Kidney (tissue), 13 donors: ENCODE measurements at regions not wholly inside any gene's neighbourhood (a gene's known extent, or its start where the extent isn't known, plus 50 kb on each side); places are given as distances from the start of the nearest gene placed in this dataset.

Experiments
- DNase-seq, 5 donors: peaks; one replicate each; pipeline ENCODE4 v3.0.0-alpha.2; 2013 to 2020
- FAIRE-seq: peaks from 2 replicates; lab custom pipeline; 2012; peaks lifted over from hg19 to GRCh38; lab: Jason Lieb, UNC
- H3K27ac ChIP-seq, 2 donors: one replicate each; pipeline ENCODE4 v1.7.0; 2013; ENCODE audit warnings: low read depth in 2 of 2, low read length in 2 of 2, inconsistent platforms in 1 of 2
- H3K27me3 ChIP-seq: one replicate; pipeline ENCODE4 v1.7.1; 2013; ENCODE audit warnings: low read length, inconsistent platforms; ENCODE audit not compliant: control insufficient read depth, insufficient read depth
- H3K36me3 ChIP-seq, 3 donors: one replicate each; pipeline versions ENCODE4 v1.7.0 to v1.7.1; 2013; ENCODE audit warnings: low read length in 3 of 3, control low read depth in 1 of 3, inconsistent platforms in 1 of 3; ENCODE audit not compliant: insufficient read depth in 3 of 3, control insufficient read depth in 2 of 3
- H3K4me1 ChIP-seq, 3 donors: one replicate each; pipeline versions ENCODE4 v1.7.0 to v1.7.1; 2013; ENCODE audit warnings: low read length in 3 of 3, inconsistent platforms in 1 of 3, low read depth in 1 of 3; ENCODE audit not compliant: control insufficient read depth in 2 of 3, insufficient read depth in 2 of 3
- H3K4me3 ChIP-seq, 3 donors: one replicate each; pipeline versions ENCODE4 v1.7.0 to v1.8.1; 2013; ENCODE audit warnings: low read length in 3 of 3, control low read depth in 1 of 3, inconsistent platforms in 1 of 3
- H3K9ac ChIP-seq, 3 donors: one replicate each; pipeline versions ENCODE4 v1.7.0 to v1.7.1; 2013; ENCODE audit warnings: low read length in 3 of 3, control low read depth in 1 of 3, inconsistent platforms in 1 of 3
- H3K9me3 ChIP-seq, 3 donors: one replicate each; pipeline versions ENCODE4 v1.7.0 to v1.7.1; 2013; ENCODE audit warnings: low read length in 3 of 3, control low read depth in 1 of 3, inconsistent platforms in 1 of 3; ENCODE audit not compliant: control insufficient read depth in 2 of 3, insufficient read depth in 1 of 3
- intact Hi-C: fragments of 100-400 bp; cut with DNase I; formaldehyde crosslinking; loops from one replicate; pipeline ENCODE4 v1.11.1; 2022
- TF ChIP-seq, protein P1 (sequence below): IDR thresholded peaks from 3 replicates; pipeline ENCODE4 v1.5.1; 2012; ENCODE audit warnings: mild to moderate bottlenecking, moderate library complexity, borderline replicate concordance; ENCODE audit not compliant: insufficient read depth; ENCODE audit errors: extremely low read depth
- donor health status: control.
- donor health status: control.
- donor health status: control.
- donor health status: control.
- donor health status: control.
- donor health status: DM: yes; HTN: yes; CAD: no.
- donor health status: Normal renal cell carcinoma (clear cell type).

- H3K4me1 ChIP-seq, result no peaks in the 10 kb centered on the region
- H3K9me3 ChIP-seq, result no peaks in the 10 kb centered on the region
- H3K27me3 ChIP-seq, result no peaks in the 10 kb centered on the region
- no peak overlapping the region for H3K9ac ChIP-seq
- FAIRE-seq (no peak), DNase-seq (no peak)
- no peak overlapping the region for H3K27ac ChIP-seq
- no peaks in the 10 kb centered on the region for H3K36me3 ChIP-seq
- intact Hi-C loops, result no loop called here
- no peak overlapping the region for H3K4me3 ChIP-seq
- TF ChIP-seq, protein P1, sequence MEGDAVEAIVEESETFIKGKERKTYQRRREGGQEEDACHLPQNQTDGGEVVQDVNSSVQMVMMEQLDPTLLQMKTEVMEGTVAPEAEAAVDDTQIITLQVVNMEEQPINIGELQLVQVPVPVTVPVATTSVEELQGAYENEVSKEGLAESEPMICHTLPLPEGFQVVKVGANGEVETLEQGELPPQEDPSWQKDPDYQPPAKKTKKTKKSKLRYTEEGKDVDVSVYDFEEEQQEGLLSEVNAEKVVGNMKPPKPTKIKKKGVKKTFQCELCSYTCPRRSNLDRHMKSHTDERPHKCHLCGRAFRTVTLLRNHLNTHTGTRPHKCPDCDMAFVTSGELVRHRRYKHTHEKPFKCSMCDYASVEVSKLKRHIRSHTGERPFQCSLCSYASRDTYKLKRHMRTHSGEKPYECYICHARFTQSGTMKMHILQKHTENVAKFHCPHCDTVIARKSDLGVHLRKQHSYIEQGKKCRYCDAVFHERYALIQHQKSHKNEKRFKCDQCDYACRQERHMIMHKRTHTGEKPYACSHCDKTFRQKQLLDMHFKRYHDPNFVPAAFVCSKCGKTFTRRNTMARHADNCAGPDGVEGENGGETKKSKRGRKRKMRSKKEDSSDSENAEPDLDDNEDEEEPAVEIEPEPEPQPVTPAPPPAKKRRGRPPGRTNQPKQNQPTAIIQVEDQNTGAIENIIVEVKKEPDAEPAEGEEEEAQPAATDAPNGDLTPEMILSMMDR, result no peak
Observed at GRCh38 chr3:31294430-31295149, 238.1 kb upstream of the STT3B start.

GRCh38 chr3:31295150-31295765 is 237.5 kb upstream of the STT3B start:
- no peaks in the 10 kb centered on the region for H3K4me1 ChIP-seq
- H3K27ac ChIP-seq, result no peak overlapping the region
- no peak overlapping the region for H3K9ac ChIP-seq
- DNase-seq (no peak), FAIRE-seq (no peak)
- H3K4me3 ChIP-seq, result no peak overlapping the region
- no peaks in the 10 kb centered on the region for H3K27me3 ChIP-seq
- intact Hi-C loops, result no loop called here
- TF ChIP-seq, protein P1, result no peak
- H3K9me3 ChIP-seq, result no peaks in the 10 kb centered on the region
- H3K36me3 ChIP-seq, result no peaks in the 10 kb centered on the region

DNA sequence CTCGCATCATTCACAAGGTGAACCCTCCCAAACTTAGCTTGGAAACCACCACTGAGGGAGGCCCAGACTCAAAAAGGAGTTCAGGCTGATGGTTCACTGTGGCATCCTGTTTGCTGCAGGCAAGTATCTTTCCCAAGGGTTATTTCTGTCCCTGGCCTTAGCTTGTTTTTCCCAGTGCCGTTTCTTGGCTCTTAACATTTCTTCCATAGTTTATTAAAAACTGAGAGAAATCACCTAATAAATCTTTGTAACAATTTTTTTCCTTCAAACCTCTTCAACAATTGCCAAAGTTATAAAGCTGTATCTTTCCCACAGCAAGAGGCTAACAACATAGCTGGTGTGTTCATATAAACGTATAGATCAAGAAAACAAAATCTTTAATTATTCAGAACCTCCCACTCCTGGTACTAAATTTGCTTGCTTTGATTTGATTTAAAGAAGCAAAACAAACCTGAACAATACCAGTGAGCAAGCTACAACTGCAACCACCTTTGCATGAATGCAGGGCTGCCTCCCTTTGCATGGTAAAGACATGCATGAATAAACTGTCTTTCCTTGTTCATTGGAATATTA is 234.9 kb upstream of the STT3B start:
- Histone ChIP-seq H3K27me3 (no peaks in the 10 kb centered on the region), H3K4me3 (no peak overlapping the region), H3K4me1 (no peaks in the 10 kb centered on the region), H3K9me3 (no peaks in the 10 kb centered on the region), H3K27ac (no peak overlapping the region), H3K9ac (no peak overlapping the region), H3K36me3 (no peaks in the 10 kb centered on the region)
- TF ChIP-seq, protein P1, result no peak
- no peak for FAIRE-seq
- intact Hi-C loops, result no loop called here
- no peak for DNase-seq
